ENCODE measurements at regions not wholly inside any gene's neighbourhood (a gene's known extent, or its start where the extent isn't known, plus 50 kb on each side); places are given as distances from the start of the nearest gene placed in this dataset.

- Histone ChIP-seq H2BK120ac (replicated peaks; ENCODE audit: low read depth, low read length) (no peak overlapping the region), H2BK5ac (ENCODE audit: low read depth, low read length) (no peak overlapping the region), H4K5ac (ENCODE audit: insufficient read length, low read depth, low read length) (no peak overlapping the region), H3K4me2 (ENCODE audit: insufficient read depth in 1 of 2, low read depth in 2 of 2, low read length in 2 of 2) (no peak overlapping the region), H3K9me3 (ENCODE audit: insufficient read depth in 2 of 2, low read depth in 1 of 2, low read length in 1 of 2) (no peaks in the 10 kb centered on the region), H3K4me1 (replicated peaks in 1 of 4; ENCODE audit: control insufficient read depth in 3 of 4, insufficient read depth in 4 of 4, low read length in 3 of 4) (peaks cover 0 to 10% (median 3%) of the 10 kb centered on the region in 4 experiments; a peak in 3 of 7 replicates), H3K14ac (ENCODE audit: insufficient read length) (no peak overlapping the region), H3K56ac (replicated peaks; ENCODE audit: insufficient read length, low read depth, low read length) (no peak overlapping the region), H4K8ac (ENCODE audit: extremely low read depth, insufficient read depth, low read length) (no peak overlapping the region), H3K79me1 (ENCODE audit: low read depth, low read length) (no peaks in the 10 kb centered on the region), H3K79me2 (ENCODE audit: control insufficient read depth in 1 of 2, insufficient read depth in 2 of 2, low read length in 2 of 2) (no peaks in the 10 kb centered on the region), H3K4me3 (ENCODE audit: extremely low read depth in 1 of 4, insufficient read depth in 2 of 4, low read depth in 3 of 4, low read length in 4 of 4) (no peak overlapping the region), H4K91ac (replicated peaks; ENCODE audit: insufficient read length, low read length) (no peak overlapping the region), H3K27ac (ENCODE audit: low read depth, low read length) (no peak overlapping the region), H3K36me3 (ENCODE audit: control insufficient read depth in 2 of 4, insufficient read depth in 4 of 4, low read length in 3 of 4) (no peaks in the 10 kb centered on the region), H2AFZ (ENCODE audit: low read length) (no peak overlapping the region), H3K23me2 (ENCODE audit: low read depth, low read length) (no peaks in the 10 kb centered on the region; the same call in 1 of the 2 replicates), H3K4ac (replicated peaks; ENCODE audit: insufficient read length, low read depth, low read length) (no peak overlapping the region), H3K9ac (replicated peaks in 1 of 4; ENCODE audit: extremely low read depth in 1 of 4, low read depth in 3 of 4, low read length in 3 of 4) (no peak overlapping the region), H3K18ac (ENCODE audit: extremely low read depth, low read length) (no peak overlapping the region), H3K27me3 (replicated peaks in 1 of 4; ENCODE audit: control insufficient read depth in 3 of 4, extremely low read depth in 1 of 4, insufficient read depth in 3 of 4, low read length in 3 of 4) (no peaks in the 10 kb centered on the region), H2AK5ac (ENCODE audit: low read depth, low read length) (no peak overlapping the region), H4K20me1 (replicated peaks in 1 of 2; ENCODE audit: control insufficient read depth in 1 of 2, insufficient read depth in 2 of 2, low read length in 2 of 2) (no peaks in the 10 kb centered on the region), H2BK20ac (ENCODE audit: low read length) (no peak overlapping the region), H2BK15ac (ENCODE audit: low read length) (no peak overlapping the region), H3K23ac (ENCODE audit: insufficient read length) (no peak overlapping the region), H2BK12ac (ENCODE audit: low read depth, low read length) (no peak overlapping the region)
- 82% methylated on average over 4 of the region's 4 CpGs; no CpG with 5 or more reads in 1 of the 2 experiments for WGBS, 2 experiments (ENCODE audit: extremely low coverage in 1 of 2, insufficient coverage in 1 of 2, insufficient read length in 1 of 2, insufficient replicate concordance in 2 of 2, low coverage in 1 of 2, low lambda C conversion rate in 2 of 2, missing lambda C conversion rate in 1 of 2)
- TF ChIP-seq CHD1 (IDR thresholded peaks at IDR 0.05; ENCODE audit: low read depth, low read length) (no peak), HDAC2 (IDR thresholded peaks at IDR 0.05; ENCODE audit: borderline replicate concordance in 1 of 2, low read depth in 2 of 2, low read length in 2 of 2) (no peak), RXRA (IDR thresholded peaks at IDR 0.05; ENCODE audit: insufficient read depth, low read depth, low read length) (no peak), POU5F1 (IDR thresholded peaks at IDR 0.05; ENCODE audit: low read depth, low read length) (no peak), CEBPB (IDR thresholded peaks at IDR 0.05; ENCODE audit: low read depth, low read length) (no peak), TAF1 (IDR thresholded peaks at IDR 0.05; ENCODE audit: low read depth, low read length) (no peak), KDM5A (IDR thresholded peaks at IDR 0.05; ENCODE audit: low read length) (no peak), RBBP5 (IDR thresholded peaks at IDR 0.05; ENCODE audit: borderline replicate concordance, low read depth, low read length) (no peak), MAFK (IDR thresholded peaks at IDR 0.05; ENCODE audit: low read depth, low read length) (no peak), BACH1 (IDR thresholded peaks at IDR 0.05; ENCODE audit: low read length) (no peak), RAD21 (IDR thresholded peaks at IDR 0.05 in 1 of 2, conservative IDR thresholded peaks at IDR 0.05 in 1 of 2; ENCODE audit: low read depth in 2 of 2, low read length in 2 of 2) (no peak), PHF8 (conservative IDR thresholded peaks at IDR 0.05; ENCODE audit: low read depth, low read length) (no peak), SRF (IDR thresholded peaks at IDR 0.05; ENCODE audit: low read depth, low read length) (no peak)
- FAIRE-seq = no peak
- ChIA-PET POLR2A (ENCODE audit: partially characterized antibody) (interaction anchor here (1.5 kb wide), 1 partner anchor 12 kb away, joined by 3 read pairs; no protein-coding TSS in a partner anchor), CTCF (ENCODE audit: partially characterized antibody) (interaction anchor here (1.1 kb wide), 1 partner anchor 15 kb away, joined by 5 read pairs; no protein-coding TSS in a partner anchor)
- no peak for DNase-seq (ENCODE audit: low read depth in 1 of 2, low spot score in 2 of 2)
Measured at GRCh38 chr2:58508006-58508405, 266.9 kb upstream of the FANCL start.
